Activated naive CD8-positive, alpha-beta T cell treated with anti-CD3 and anti-CD28 coated beads, Interleukin-2, amount 10 ng/mL, durations not matched to agents 7 days and 5 days (primary cell): ENCODE measurements at regions not wholly inside any gene's neighbourhood (a gene's known extent, or its start where the extent isn't known, plus 50 kb on each side); places are given as distances from the start of the nearest gene placed in this dataset.

Experiments
- ATAC-seq: fragments of 150-1000 bp; cut with Tn5 transposase; one replicate; pipeline ENCODE4 v1.10.0; 2021; ENCODE audit warnings: low read depth, moderate library complexity
- POLR2A ChIA-PET: fragments of 350-600 bp; sonication (Branson Sonifier 250); formaldehyde crosslinking; loops from one replicate; lab custom pipeline; 2021; ENCODE audit warnings: antibody characterized with exemption; lab: Charles Lee
- DNase-seq: peaks from one replicate; pipeline ENCODE4 v3.0.0; 2021
- H3K27ac Mint-ChIP-seq: one replicate; pipeline ENCODE4 v1.8.0; 2022; ENCODE audit warnings: mild to moderate bottlenecking, mixed read lengths
- H3K27me3 Mint-ChIP-seq: one replicate; pipeline ENCODE4 v1.8.0; 2022; ENCODE audit warnings: mild to moderate bottlenecking, moderate library complexity, mixed read lengths
- H3K36me3 Mint-ChIP-seq: one replicate; pipeline ENCODE4 v1.8.0; 2021; ENCODE audit warnings: mild to moderate bottlenecking, mixed read lengths
- H3K4me1 Mint-ChIP-seq: one replicate; pipeline ENCODE4 v1.8.0; 2021; ENCODE audit warnings: mixed read lengths
- H3K4me3 Mint-ChIP-seq: one replicate; pipeline ENCODE4 v1.8.0; 2022; ENCODE audit warnings: mild to moderate bottlenecking, moderate library complexity, mixed read lengths
- H3K9me3 Mint-ChIP-seq: one replicate; pipeline ENCODE4 v1.8.0; 2021; ENCODE audit warnings: mixed read lengths

GRCh38 chr14:71579331-71579730 is 352.9 kb upstream of the RGS6 start:
- Mint-ChIP-seq H3K27ac (no peak overlapping the region), H3K4me3 (no peak overlapping the region), H3K9me3 (no peaks in the 10 kb centered on the region), H3K4me1 (peaks cover 9% of the 10 kb centered on the region), H3K27me3 (no peaks in the 10 kb centered on the region), H3K36me3 (peaks cover 5% of the 10 kb centered on the region)
- DNase-seq (no peak), ATAC-seq (no peak)
- POLR2A ChIA-PET, result no interaction called here

- POLR2A ChIA-PET, result no interaction called here
- DNase-seq (no peak), ATAC-seq (no peak)
- Mint-ChIP-seq H3K27ac (no peak overlapping the region), H3K9me3 (no peaks in the 10 kb centered on the region), H3K36me3 (peaks cover 12% of the 10 kb centered on the region), H3K27me3 (no peaks in the 10 kb centered on the region), H3K4me3 (no peak overlapping the region), H3K4me1 (peaks cover 15% of the 10 kb centered on the region)
These were observed 349.5 kb upstream of the RGS6 start for GRCh38 chr14:71582705-71583104.

- no peak overlapping the region for H3K27ac Mint-ChIP-seq
- H3K4me1 Mint-ChIP-seq, result peaks cover 20% of the 10 kb centered on the region
- no peak for DNase-seq
- H3K27me3 Mint-ChIP-seq, result no peaks in the 10 kb centered on the region
- POLR2A ChIA-PET, result no interaction called here
- no peak for ATAC-seq
- peaks cover 14% of the 10 kb centered on the region for H3K36me3 Mint-ChIP-seq
- H3K9me3 Mint-ChIP-seq, result no peaks in the 10 kb centered on the region
- H3K4me3 Mint-ChIP-seq, result no peak overlapping the region
These were observed 349.0 kb upstream of the RGS6 start for GRCh38 chr14:71583194-71583593.

- Mint-ChIP-seq H3K27me3 (no peaks in the 10 kb centered on the region), H3K36me3 (peaks cover 19% of the 10 kb centered on the region), H3K4me1 (peaks cover 21% of the 10 kb centered on the region), H3K27ac (no peak overlapping the region), H3K9me3 (no peaks in the 10 kb centered on the region), H3K4me3 (no peak overlapping the region)
- DNase-seq (no peak), ATAC-seq (no peak)
- POLR2A ChIA-PET, result no interaction called here
These were observed 348.5 kb upstream of the RGS6 start for GRCh38 chr14:71583705-71584104.

GRCh38 chr14:71585361-71585760 is 346.9 kb upstream of the RGS6 start:
- no peaks in the 10 kb centered on the region for H3K9me3 Mint-ChIP-seq
- no peak for DNase-seq
- peaks cover 24% of the 10 kb centered on the region for H3K36me3 Mint-ChIP-seq
- POLR2A ChIA-PET, result interaction anchor here (0.6 kb wide), 1 partner anchor 8 kb away, joined by 6 read pairs; no protein-coding TSS in a partner anchor
- ATAC-seq, result no peak
- peaks cover 26% of the 10 kb centered on the region for H3K4me1 Mint-ChIP-seq
- no peaks in the 10 kb centered on the region for H3K27me3 Mint-ChIP-seq
- no peak overlapping the region for H3K4me3 Mint-ChIP-seq
- no peak overlapping the region for H3K27ac Mint-ChIP-seq

- no peak for DNase-seq
- ATAC-seq, result no peak
- no peaks in the 10 kb centered on the region for H3K9me3 Mint-ChIP-seq
- no peak overlapping the region for H3K4me3 Mint-ChIP-seq
- H3K36me3 Mint-ChIP-seq, result peaks cover 24% of the 10 kb centered on the region
- POLR2A ChIA-PET, result interaction anchor here (0.6 kb wide), 1 partner anchor 9 kb away, joined by 6 read pairs; no protein-coding TSS in a partner anchor
- no peak overlapping the region for H3K27ac Mint-ChIP-seq
- peaks cover 32% of the 10 kb centered on the region for H3K4me1 Mint-ChIP-seq
- H3K27me3 Mint-ChIP-seq, result no peaks in the 10 kb centered on the region
These were observed 345.9 kb upstream of the RGS6 start for GRCh38 chr14:71586131-71586897.

GRCh38 chr14:71588028-71588427 is 344.2 kb upstream of the RGS6 start:
- Mint-ChIP-seq H3K27me3 (no peaks in the 10 kb centered on the region), H3K4me1 (peaks cover 38% of the 10 kb centered on the region), H3K9me3 (no peaks in the 10 kb centered on the region), H3K36me3 (peaks cover 24% of the 10 kb centered on the region), H3K27ac (no peak overlapping the region), H3K4me3 (no peak overlapping the region)
- no peak for ATAC-seq
- POLR2A ChIA-PET, result interaction anchor here (0.8 kb wide), 1 partner anchor 181 kb away, joined by 3 read pairs; no protein-coding TSS in a partner anchor
- DNase-seq, result no peak

- DNase-seq (no peak), ATAC-seq (no peak)
- H3K4me1 Mint-ChIP-seq, result peaks cover 43% of the 10 kb centered on the region
- peaks cover 21% of the 10 kb centered on the region for H3K36me3 Mint-ChIP-seq
- no peak overlapping the region for H3K4me3 Mint-ChIP-seq
- H3K9me3 Mint-ChIP-seq, result no peaks in the 10 kb centered on the region
- H3K27ac Mint-ChIP-seq, result no peak overlapping the region
- POLR2A ChIA-PET, result interaction anchor here (0.8 kb wide), 1 partner anchor 182 kb away, joined by 3 read pairs; no protein-coding TSS in a partner anchor
- H3K27me3 Mint-ChIP-seq, result no peaks in the 10 kb centered on the region
These were observed 343.5 kb upstream of the RGS6 start for GRCh38 chr14:71588576-71589215.

GRCh38 chr14:71589609-71590008 is 342.6 kb upstream of the RGS6 start:
- Mint-ChIP-seq H3K9me3 (no peaks in the 10 kb centered on the region), H3K36me3 (peaks cover 21% of the 10 kb centered on the region), H3K27ac (no peak overlapping the region), H3K4me1 (peaks cover 51% of the 10 kb centered on the region), H3K4me3 (no peak overlapping the region), H3K27me3 (no peaks in the 10 kb centered on the region)
- DNase-seq (no peak), ATAC-seq (no peak)
- POLR2A ChIA-PET, result no interaction called here

- Mint-ChIP-seq H3K36me3 (peaks cover 18% of the 10 kb centered on the region), H3K9me3 (no peaks in the 10 kb centered on the region), H3K27ac (no peak overlapping the region), H3K4me3 (no peak overlapping the region), H3K27me3 (no peaks in the 10 kb centered on the region), H3K4me1 (peaks cover 56% of the 10 kb centered on the region)
- DNase-seq (no peak), ATAC-seq (no peak)
- POLR2A ChIA-PET, result no interaction called here
These were observed 342.1 kb upstream of the RGS6 start for GRCh38 chr14:71590131-71590530.

- POLR2A ChIA-PET, result interaction anchor here (1.7 kb wide), 1 partner anchor 36 kb away, joined by 5 read pairs; no protein-coding TSS in a partner anchor
- H3K27me3 Mint-ChIP-seq, result no peaks in the 10 kb centered on the region
- H3K4me1 Mint-ChIP-seq, result peaks cover 59% of the 10 kb centered on the region
- no peak overlapping the region for H3K4me3 Mint-ChIP-seq
- H3K27ac Mint-ChIP-seq, result no peak overlapping the region
- no peak for ATAC-seq
- DNase-seq, result no peak
- H3K36me3 Mint-ChIP-seq, result peaks cover 22% of the 10 kb centered on the region
- H3K9me3 Mint-ChIP-seq, result no peaks in the 10 kb centered on the region
These were observed 341.0 kb upstream of the RGS6 start for GRCh38 chr14:71591231-71591630.

GRCh38 chr14:71591929-71592328 is 340.3 kb upstream of the RGS6 start:
- POLR2A ChIA-PET, result interaction anchor here (0.5 to 1.7 kb wide), 2 partner anchors 37 to 49 kb away, joined by 3 to 5 read pairs; no protein-coding TSS in a partner anchor
- H3K4me1 Mint-ChIP-seq, result peaks cover 57% of the 10 kb centered on the region

GRCh38 chr14:71592361-71592760 is 339.9 kb upstream of the RGS6 start:
- DNase-seq (no peak), ATAC-seq (no peak)
- peaks cover 60% of the 10 kb centered on the region for H3K4me1 Mint-ChIP-seq
- peak overlapping the region; percentile 55 for H3K4me3 Mint-ChIP-seq
- POLR2A ChIA-PET, result interaction anchor here (0.5 to 1.7 kb wide), 2 partner anchors 37 to 50 kb away, joined by 3 to 5 read pairs; no protein-coding TSS in a partner anchor
- no peaks in the 10 kb centered on the region for H3K27me3 Mint-ChIP-seq
- H3K36me3 Mint-ChIP-seq, result peaks cover 22% of the 10 kb centered on the region
- peak overlapping the region; percentile 48 for H3K27ac Mint-ChIP-seq
- H3K9me3 Mint-ChIP-seq, result no peaks in the 10 kb centered on the region

More at GRCh38 chr14:71591929-71592328, 340.3 kb upstream of the RGS6 start:
- Mint-ChIP-seq H3K36me3 (peaks cover 22% of the 10 kb centered on the region), H3K27me3 (no peaks in the 10 kb centered on the region), H3K9me3 (no peaks in the 10 kb centered on the region), H3K4me3 (peak overlapping the region; percentile 37), H3K27ac (peak overlapping the region; percentile 32)
- DNase-seq, result no peak
- ATAC-seq, result peak; percentile 82
